Neural crest cell (in vitro differentiated cells): ENCODE measurements at regions not wholly inside any gene's neighbourhood (a gene's known extent, or its start where the extent isn't known, plus 50 kb on each side); places are given as distances from the start of the nearest gene placed in this dataset.

Experiments
- DNase-seq: peaks from one replicate; pipeline ENCODE4 v3.0.0; 2021; ENCODE audit warnings: low read depth, mixed read lengths, low spot score
- H3K27ac Mint-ChIP-seq: one replicate; pipeline ENCODE4 v1.8.0; 2021; ENCODE audit warnings: mild to moderate bottlenecking, mixed read lengths; ENCODE audit not compliant: unreplicated experiment
- H3K27me3 Mint-ChIP-seq: 2 replicates; pipeline ENCODE4 v1.8.0; 2021; ENCODE audit warnings: low read depth, mild to moderate bottlenecking, mixed read lengths
- H3K36me3 Mint-ChIP-seq: 2 replicates; pipeline ENCODE4 v1.8.0; 2021; ENCODE audit warnings: low read depth, mild to moderate bottlenecking, mixed read lengths
- H3K4me1 Mint-ChIP-seq: 2 replicates; pipeline ENCODE4 v1.8.0; 2021; ENCODE audit warnings: mixed read lengths
- H3K4me3 Mint-ChIP-seq: one replicate; pipeline ENCODE4 v1.8.0; 2021; ENCODE audit warnings: mild to moderate bottlenecking, mixed read lengths
- H3K9me3 Mint-ChIP-seq: 2 replicates; pipeline ENCODE4 v1.8.0; 2021; ENCODE audit warnings: mixed read lengths
- CTCF ChIP-seq: fragments of 200-600 bp; sonication (generic); conservative IDR thresholded peaks from 2 replicates; pipeline ENCODE4 v1.5.0; 2021; ENCODE audit warnings: antibody characterized with exemption, mild to moderate bottlenecking

- H3K4me1 Mint-ChIP-seq, result no peaks in the 10 kb centered on the region
- DNase-seq, result no peak
- peaks cover 8% of the 10 kb centered on the region for H3K9me3 Mint-ChIP-seq
- H3K4me3 Mint-ChIP-seq, result no peak overlapping the region
- H3K36me3 Mint-ChIP-seq, result peaks cover 2% of the 10 kb centered on the region
- no peaks in the 10 kb centered on the region for H3K27me3 Mint-ChIP-seq
- TF ChIP-seq CTCF, result no peak
- H3K27ac Mint-ChIP-seq, result no peak overlapping the region
Measured at GRCh38 chr12:88703790-88704189, 123.5 kb upstream of the KITLG start.

GRCh38 chr12:88698471-88698870, 118.2 kb upstream of the KITLG start:
- Mint-ChIP-seq H3K4me1 (peaks cover 3% of the 10 kb centered on the region), H3K27ac (no peak overlapping the region), H3K9me3 (peaks cover 8% of the 10 kb centered on the region), H3K27me3 (no peaks in the 10 kb centered on the region), H3K36me3 (peaks cover 7% of the 10 kb centered on the region), H3K4me3 (no peak overlapping the region)
- no peak for DNase-seq
- TF ChIP-seq CTCF, result no peak

GRCh38 chr12:88693837-88694445, 113.7 kb upstream of the KITLG start:
- Mint-ChIP-seq H3K4me1 (peaks cover 6% of the 10 kb centered on the region), H3K27me3 (no peaks in the 10 kb centered on the region), H3K4me3 (no peak overlapping the region), H3K36me3 (peaks cover 7% of the 10 kb centered on the region), H3K9me3 (peaks cover 12% of the 10 kb centered on the region), H3K27ac (no peak overlapping the region)
- TF ChIP-seq CTCF, result no peak
- DNase-seq, result no peak

- H3K27ac Mint-ChIP-seq, result no peak overlapping the region
- H3K9me3 Mint-ChIP-seq, result peaks cover 12% of the 10 kb centered on the region
- H3K4me3 Mint-ChIP-seq, result no peak overlapping the region
- H3K27me3 Mint-ChIP-seq, result no peaks in the 10 kb centered on the region
- peaks cover 7% of the 10 kb centered on the region for H3K36me3 Mint-ChIP-seq
- peaks cover 3% of the 10 kb centered on the region for H3K4me1 Mint-ChIP-seq
- no peak for TF ChIP-seq CTCF
- DNase-seq, result no peak
Measured at GRCh38 chr12:88691811-88692210, 111.5 kb upstream of the KITLG start.

- Mint-ChIP-seq H3K36me3 (no peaks in the 10 kb centered on the region), H3K9me3 (no peaks in the 10 kb centered on the region), H3K27me3 (no peaks in the 10 kb centered on the region), H3K4me3 (no peak overlapping the region), H3K27ac (no peak overlapping the region), H3K4me1 (no peaks in the 10 kb centered on the region)
- no peak for TF ChIP-seq CTCF
- no peak for DNase-seq
Measured at GRCh38 chr12:88684610-88685009, 104.3 kb upstream of the KITLG start.
